ENCODE measurements at regions not wholly inside any gene's neighbourhood (a gene's known extent, or its start where the extent isn't known, plus 50 kb on each side); places are given as distances from the start of the nearest gene placed in this dataset.

GRCh38 chr2:193496786-193497185 lies 1302.1 kb upstream of the TMEFF2 start:
- DNase-seq (ENCODE audit: low spot score): no peak
- in situ Hi-C loops (cut with MboI; ENCODE audit: low pct_unique_long_range_greater_than_20kb, low sequenced_read_pairs, unreplicated experiment): no loop called here
- TF ChIP-seq CTCF (IDR thresholded peaks at IDR 0.05; ENCODE audit: extremely low read depth, insufficient read depth, missing control alignments): no peak

GRCh38 chr2:193482557-193482956 lies 1287.8 kb upstream of the TMEFF2 start:
- in situ Hi-C loops (cut with MboI; ENCODE audit: low pct_unique_long_range_greater_than_20kb, low sequenced_read_pairs, unreplicated experiment): no loop called here

GRCh38 chr2:193480187-193480586 lies 1285.5 kb upstream of the TMEFF2 start:
- in situ Hi-C loops (cut with MboI; ENCODE audit: low pct_unique_long_range_greater_than_20kb, low sequenced_read_pairs, unreplicated experiment): no loop called here
- no peak for TF ChIP-seq CTCF (IDR thresholded peaks at IDR 0.05; ENCODE audit: extremely low read depth, insufficient read depth, missing control alignments)

More at GRCh38 chr2:193482557-193482956, 1287.8 kb upstream of the TMEFF2 start:
- no peak for DNase-seq (ENCODE audit: low spot score)
- TF ChIP-seq CTCF (IDR thresholded peaks at IDR 0.05; ENCODE audit: extremely low read depth, insufficient read depth, missing control alignments): no peak

GRCh38 chr2:193476171-193476800 lies 1281.6 kb upstream of the TMEFF2 start:
- in situ Hi-C loops (cut with MboI; ENCODE audit: low pct_unique_long_range_greater_than_20kb, low sequenced_read_pairs, unreplicated experiment): no loop called here
- DNase-seq (ENCODE audit: low spot score): no peak
- TF ChIP-seq CTCF (IDR thresholded peaks at IDR 0.05; ENCODE audit: extremely low read depth, insufficient read depth, missing control alignments): no peak

More at GRCh38 chr2:193480187-193480586, 1285.5 kb upstream of the TMEFF2 start:
- DNase-seq (ENCODE audit: low spot score): no peak

GRCh38 chr2:193475038-193475437 lies 1280.3 kb upstream of the TMEFF2 start:
- TF ChIP-seq CTCF (IDR thresholded peaks at IDR 0.05; ENCODE audit: extremely low read depth, insufficient read depth, missing control alignments): no peak
- in situ Hi-C loops (cut with MboI; ENCODE audit: low pct_unique_long_range_greater_than_20kb, low sequenced_read_pairs, unreplicated experiment): no loop called here
- no peak for DNase-seq (ENCODE audit: low spot score)

GRCh38 chr2:193469251-193469650 lies 1274.5 kb upstream of the TMEFF2 start:
- no peak for TF ChIP-seq CTCF (IDR thresholded peaks at IDR 0.05; ENCODE audit: extremely low read depth, insufficient read depth, missing control alignments)
- no peak for DNase-seq (ENCODE audit: low spot score)
- in situ Hi-C loops (cut with MboI; ENCODE audit: low pct_unique_long_range_greater_than_20kb, low sequenced_read_pairs, unreplicated experiment): no loop called here
